ENCODE measurements at regions not wholly inside any gene's neighbourhood (a gene's known extent, or its start where the extent isn't known, plus 50 kb on each side); places are given as distances from the start of the nearest gene placed in this dataset.

DNA sequence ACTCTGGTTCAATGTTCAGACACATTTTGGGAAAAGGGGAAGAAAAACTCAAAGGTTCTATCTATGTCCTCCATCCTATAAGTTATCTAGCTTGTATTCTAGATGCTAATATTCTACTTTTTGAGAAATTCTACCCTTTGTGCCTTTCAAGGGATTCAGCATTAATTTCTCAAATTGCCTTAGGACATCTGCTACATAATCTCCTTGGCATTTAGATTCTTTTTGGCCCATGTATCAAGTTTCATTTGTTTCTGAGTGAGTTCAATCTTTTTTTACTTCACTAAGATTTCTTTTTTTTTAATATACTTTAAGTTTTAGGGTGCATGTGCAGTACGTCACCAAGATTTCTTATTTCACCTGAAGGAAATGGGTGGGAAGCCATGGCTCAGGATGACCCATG lies 232.7 kb upstream of the TENT5A start:
- Histone ChIP-seq H3K9ac (no peak overlapping the region), H3K4me1 (no peaks in the 10 kb centered on the region), H3K4me2 (no peak overlapping the region)

DNA sequence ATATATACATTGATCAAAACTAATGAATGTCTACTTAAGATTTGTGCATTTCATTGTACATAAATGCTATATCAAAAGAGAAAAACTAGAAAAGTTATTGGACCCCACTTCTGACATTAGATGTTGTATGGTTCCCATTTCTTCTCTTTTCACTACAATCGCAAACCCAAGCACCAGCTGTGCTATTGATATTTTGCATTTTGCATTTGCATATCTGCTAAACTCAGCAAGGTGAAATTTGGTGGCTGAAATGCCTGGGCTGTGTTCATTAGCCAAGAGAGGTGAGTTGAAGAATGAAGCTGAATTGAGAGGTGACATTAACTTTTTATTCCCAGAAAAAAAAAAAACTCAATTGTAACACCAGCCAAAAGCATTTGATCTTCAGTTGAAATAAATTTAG lies 232.1 kb upstream of the TENT5A start:
- Histone ChIP-seq H3K4me2 (no peak overlapping the region), H3K27ac (no peak overlapping the region), H3K36me3 (no peaks in the 10 kb centered on the region), H3K4me1 (no peaks in the 10 kb centered on the region), H3K4me3 (no peak overlapping the region), H4K20me1 (no peaks in the 10 kb centered on the region), H3K9me3 (replicated peaks in 1 of 11) (no peaks in the 10 kb centered on the region), H3K9ac (no peak overlapping the region), H3K27me3 (no peaks in the 10 kb centered on the region)
- no peak for TF ChIP-seq Cebpa-rat (IDR thresholded peaks at IDR 0.05)

More for the DNA sequence above, 232.7 kb upstream of the TENT5A start:
- H4K20me1 ChIP-seq: no peaks in the 10 kb centered on the region
- TF ChIP-seq Cebpa-rat (IDR thresholded peaks at IDR 0.05): no peak
- H3K36me3 ChIP-seq: no peaks in the 10 kb centered on the region
- H3K27ac ChIP-seq: no peak overlapping the region
- H3K27me3 ChIP-seq: no peaks in the 10 kb centered on the region
- H3K4me3 ChIP-seq: no peak overlapping the region
- no peaks in the 10 kb centered on the region for H3K9me3 ChIP-seq (replicated peaks in 1 of 11)

GRCh38 chr6:81981812-81982211 lies 229.3 kb upstream of the TENT5A start:
- Histone ChIP-seq H3K9ac (no peak overlapping the region), H3K27me3 (no peaks in the 10 kb centered on the region), H3K9me3 (replicated peaks in 1 of 11) (no peaks in the 10 kb centered on the region), H3K4me2 (no peak overlapping the region), H3K27ac (no peak overlapping the region), H3K4me1 (no peaks in the 10 kb centered on the region), H3K4me3 (no peak overlapping the region), H3K36me3 (no peaks in the 10 kb centered on the region), H4K20me1 (no peaks in the 10 kb centered on the region)
- no peak for TF ChIP-seq Cebpa-rat (IDR thresholded peaks at IDR 0.05)

DNA sequence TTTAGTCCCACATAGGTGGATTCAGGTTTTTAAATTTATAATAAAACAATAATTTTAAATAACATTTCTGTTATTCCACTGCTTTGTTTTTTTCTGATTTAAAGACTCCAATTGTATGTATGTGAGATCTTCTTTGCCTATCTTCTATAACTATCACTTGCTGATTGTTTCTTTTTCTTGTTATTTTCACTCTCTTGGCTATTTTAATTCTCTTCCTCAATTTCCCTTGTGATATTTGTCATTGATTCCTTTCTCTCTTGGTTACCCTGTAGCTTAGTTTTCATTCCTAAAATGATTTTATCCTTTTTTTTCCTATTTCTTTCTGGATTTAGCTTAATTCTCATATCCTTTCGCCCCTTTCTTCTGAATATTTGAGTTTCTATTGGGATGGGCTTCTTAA lies 227.3 kb upstream of the TENT5A start:
- no peak overlapping the region for H3K4me2 ChIP-seq
- TF ChIP-seq Cebpa-rat (IDR thresholded peaks at IDR 0.05): no peak
- no peaks in the 10 kb centered on the region for H3K9me3 ChIP-seq (replicated peaks in 1 of 11)
- no peak overlapping the region for H3K4me3 ChIP-seq
- H3K36me3 ChIP-seq: no peaks in the 10 kb centered on the region
- no peak overlapping the region for H3K27ac ChIP-seq
- H4K20me1 ChIP-seq: no peaks in the 10 kb centered on the region
- no peak overlapping the region for H3K9ac ChIP-seq
- H3K27me3 ChIP-seq: no peaks in the 10 kb centered on the region
- no peaks in the 10 kb centered on the region for H3K4me1 ChIP-seq

GRCh38 chr6:81979329-81979728 lies 226.8 kb upstream of the TENT5A start:
- H3K36me3 ChIP-seq: no peaks in the 10 kb centered on the region
- no peaks in the 10 kb centered on the region for H3K27me3 ChIP-seq
- no peak overlapping the region for H3K27ac ChIP-seq
- no peak overlapping the region for H3K9ac ChIP-seq
- H3K4me1 ChIP-seq: no peaks in the 10 kb centered on the region
- no peak for TF ChIP-seq Cebpa-rat (IDR thresholded peaks at IDR 0.05)
- H3K4me3 ChIP-seq: no peak overlapping the region
- H4K20me1 ChIP-seq: no peaks in the 10 kb centered on the region
- no peak overlapping the region for H3K4me2 ChIP-seq
- H3K9me3 ChIP-seq (replicated peaks in 1 of 11): no peaks in the 10 kb centered on the region

GRCh38 chr6:81978230-81978629 lies 225.7 kb upstream of the TENT5A start:
- Histone ChIP-seq H3K4me3 (no peak overlapping the region), H3K9ac (no peak overlapping the region), H3K9me3 (replicated peaks in 1 of 11) (no peaks in the 10 kb centered on the region), H4K20me1 (no peaks in the 10 kb centered on the region), H3K36me3 (no peaks in the 10 kb centered on the region), H3K27me3 (no peaks in the 10 kb centered on the region), H3K4me1 (no peaks in the 10 kb centered on the region), H3K4me2 (no peak overlapping the region), H3K27ac (no peak overlapping the region)
- no peak for TF ChIP-seq Cebpa-rat (IDR thresholded peaks at IDR 0.05)

DNA sequence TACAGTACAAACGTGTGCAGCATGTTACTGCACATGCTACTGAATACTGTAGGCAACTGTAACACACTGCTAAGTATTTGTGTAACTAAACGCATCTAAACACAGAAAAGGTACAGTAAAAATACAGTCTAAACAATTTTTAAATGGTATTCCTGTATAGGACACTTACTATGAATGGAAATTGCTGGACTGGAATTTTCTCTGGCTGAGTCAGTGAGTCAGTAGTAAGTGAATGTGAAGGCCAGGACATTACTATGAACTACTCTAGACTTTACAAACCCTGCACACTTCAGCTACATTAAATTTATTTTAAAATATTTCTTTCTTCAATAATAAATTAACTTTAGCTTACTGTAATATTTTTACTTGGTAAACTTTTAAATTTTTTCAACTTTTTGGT lies 225.0 kb upstream of the TENT5A start:
- H3K4me1 ChIP-seq: no peaks in the 10 kb centered on the region
- H3K9ac ChIP-seq: no peak overlapping the region
- no peaks in the 10 kb centered on the region for H3K27me3 ChIP-seq
- no peak overlapping the region for H3K27ac ChIP-seq
- H3K4me3 ChIP-seq: no peak overlapping the region
- no peak overlapping the region for H3K4me2 ChIP-seq
- no peak for TF ChIP-seq Cebpa-rat (IDR thresholded peaks at IDR 0.05)
- H4K20me1 ChIP-seq: no peaks in the 10 kb centered on the region
- H3K36me3 ChIP-seq: no peaks in the 10 kb centered on the region
- H3K9me3 ChIP-seq (replicated peaks in 1 of 11): no peaks in the 10 kb centered on the region

DNA sequence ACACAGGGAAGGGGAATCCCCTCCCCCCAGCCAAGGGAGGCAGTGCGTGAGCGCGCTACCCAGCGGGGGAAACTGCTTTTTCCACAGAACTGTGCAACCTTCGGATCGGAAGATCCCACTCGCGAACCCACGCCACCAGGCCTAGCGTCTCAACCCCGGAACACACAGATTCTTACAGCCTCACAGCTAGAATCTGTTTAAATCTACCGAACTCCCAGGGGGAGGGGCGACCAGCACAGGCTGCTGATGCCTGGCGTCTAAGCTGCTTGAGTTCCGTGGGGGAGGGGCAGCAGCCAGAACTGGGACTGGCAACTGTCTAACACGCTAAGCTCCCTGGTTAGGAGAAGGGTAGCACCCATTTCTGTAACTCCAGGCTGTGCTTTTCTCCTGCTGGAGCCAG lies 217.3 kb upstream of the TENT5A start:
- TF ChIP-seq Cebpa-rat (IDR thresholded peaks at IDR 0.05): no peak
- Histone ChIP-seq H3K27me3 (no peaks in the 10 kb centered on the region), H3K36me3 (no peaks in the 10 kb centered on the region), H3K9me3 (replicated peaks in 1 of 11) (no peaks in the 10 kb centered on the region), H3K4me2 (no peak overlapping the region), H3K27ac (no peak overlapping the region), H4K20me1 (no peaks in the 10 kb centered on the region), H3K4me3 (no peak overlapping the region), H3K9ac (no peak overlapping the region), H3K4me1 (no peaks in the 10 kb centered on the region)

DNA sequence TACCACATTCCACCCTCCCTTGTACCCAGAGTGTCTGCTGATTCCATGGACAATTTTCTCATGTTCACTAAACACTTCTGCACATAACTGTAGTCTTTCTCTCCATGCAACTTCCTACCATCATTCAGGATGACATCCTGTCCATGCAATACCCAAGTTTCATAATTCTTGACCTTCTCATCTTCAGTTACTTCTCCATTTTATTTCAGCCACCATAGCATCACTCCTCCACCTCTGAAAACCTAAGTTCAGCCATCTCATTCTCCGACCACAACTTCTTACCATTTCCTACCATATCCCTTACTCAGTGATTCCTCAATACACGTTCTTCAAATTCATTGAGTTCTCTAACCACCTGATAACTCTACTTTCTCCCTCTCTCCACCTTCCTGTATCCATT lies 216.5 kb upstream of the TENT5A start:
- Histone ChIP-seq H3K9ac (no peak overlapping the region), H3K4me2 (no peak overlapping the region), H3K27me3 (no peaks in the 10 kb centered on the region), H3K4me3 (no peak overlapping the region), H3K4me1 (no peaks in the 10 kb centered on the region), H3K36me3 (no peaks in the 10 kb centered on the region), H4K20me1 (no peaks in the 10 kb centered on the region), H3K9me3 (replicated peaks in 1 of 11) (no peaks in the 10 kb centered on the region), H3K27ac (no peak overlapping the region)
- TF ChIP-seq Cebpa-rat (IDR thresholded peaks at IDR 0.05): no peak

GRCh38 chr6:81966968-81967367 lies 214.5 kb upstream of the TENT5A start:
- Histone ChIP-seq H3K27ac (no peak overlapping the region), H3K9ac (no peak overlapping the region), H4K20me1 (no peaks in the 10 kb centered on the region), H3K36me3 (no peaks in the 10 kb centered on the region), H3K4me2 (no peak overlapping the region), H3K9me3 (replicated peaks in 1 of 11) (no peaks in the 10 kb centered on the region), H3K4me3 (no peak overlapping the region), H3K4me1 (no peaks in the 10 kb centered on the region), H3K27me3 (no peaks in the 10 kb centered on the region)
- no peak for TF ChIP-seq Cebpa-rat (IDR thresholded peaks at IDR 0.05)

- Histone ChIP-seq H3K27me3 (no peaks in the 10 kb centered on the region), H3K9me3 (replicated peaks in 1 of 11) (no peaks in the 10 kb centered on the region), H3K36me3 (no peaks in the 10 kb centered on the region), H3K4me3 (no peak overlapping the region), H4K20me1 (no peaks in the 10 kb centered on the region), H3K4me2 (no peak overlapping the region), H3K4me1 (no peaks in the 10 kb centered on the region), H3K27ac (no peak overlapping the region), H3K9ac (no peak overlapping the region)
- no peak for TF ChIP-seq Cebpa-rat (IDR thresholded peaks at IDR 0.05)
Measured at GRCh38 chr6:81962198-81962597, 209.7 kb upstream of the TENT5A start.

All from BLaER1 treated with 17β-estradiol and CSF1 and Interleukin-3, amounts not matched to agents 10 nM and 100 nM (cell line).